ENCODE measurements at regions not wholly inside any gene's neighbourhood (a gene's known extent, or its start where the extent isn't known, plus 50 kb on each side); places are given as distances from the start of the nearest gene placed in this dataset.

DNA sequence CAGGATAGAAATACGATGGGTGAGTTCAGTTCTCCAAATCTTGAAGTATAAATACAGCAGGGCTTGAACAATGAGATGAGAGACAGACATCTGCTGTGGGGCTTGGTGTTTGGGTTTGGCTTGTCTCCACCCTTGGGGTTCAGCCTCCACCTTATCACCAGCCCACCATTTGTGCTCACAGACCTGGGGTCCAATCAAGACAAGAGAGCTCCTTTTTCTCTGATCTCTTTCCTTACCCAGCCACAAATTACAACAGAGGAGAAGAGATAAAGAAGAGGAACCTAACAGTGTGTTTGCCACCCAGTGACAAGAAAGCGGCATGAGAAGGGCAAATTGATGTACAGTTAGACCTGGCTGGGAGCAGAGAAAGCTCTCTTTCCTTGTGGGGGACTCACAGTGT lies 204.5 kb upstream of the CXCR4 start:
- Histone ChIP-seq H3K4me3 (ENCODE audit: low read depth, low read length, poor library complexity, severe bottlenecking) (no peak overlapping the region), H2AFZ (ENCODE audit: low read length) (peak overlapping the region; percentile 42; the same call in 1 of the 2 replicates), H3K4me2 (ENCODE audit: low read length) (peak overlapping the region; percentile 26; the same call in 1 of the 2 replicates), H3K9me2 (ENCODE audit: low read depth, low read length) (no peaks in the 10 kb centered on the region), H3K36me3 (ENCODE audit: insufficient read depth, low read length) (no peaks in the 10 kb centered on the region), H3K79me2 (ENCODE audit: insufficient read depth, low read length) (no peaks in the 10 kb centered on the region), H3K9me3 (ENCODE audit: low read length) (no peaks in the 10 kb centered on the region), H3K4me1 (ENCODE audit: insufficient read depth, low read length, severe bottlenecking) (peaks cover 75% of the 10 kb centered on the region), H3K27ac (ENCODE audit: low read depth, low read length, poor library complexity, severe bottlenecking) (peak overlapping the region; percentile 92), H3F3A (ENCODE audit: insufficient read depth, low read length) (no peaks in the 10 kb centered on the region), H3K9ac (ENCODE audit: low read length) (peak overlapping the region; percentile 26; the same call in 1 of the 2 replicates), H3K27me3 (ENCODE audit: insufficient read depth, low read length) (no peaks in the 10 kb centered on the region), H4K20me1 (ENCODE audit: insufficient read depth, low read length) (no peaks in the 10 kb centered on the region)
- no peak for TF ChIP-seq EZH2 (IDR thresholded peaks at IDR 0.05; ENCODE audit: borderline replicate concordance, low read length)
- TF ChIP-seq, protein P1, sequence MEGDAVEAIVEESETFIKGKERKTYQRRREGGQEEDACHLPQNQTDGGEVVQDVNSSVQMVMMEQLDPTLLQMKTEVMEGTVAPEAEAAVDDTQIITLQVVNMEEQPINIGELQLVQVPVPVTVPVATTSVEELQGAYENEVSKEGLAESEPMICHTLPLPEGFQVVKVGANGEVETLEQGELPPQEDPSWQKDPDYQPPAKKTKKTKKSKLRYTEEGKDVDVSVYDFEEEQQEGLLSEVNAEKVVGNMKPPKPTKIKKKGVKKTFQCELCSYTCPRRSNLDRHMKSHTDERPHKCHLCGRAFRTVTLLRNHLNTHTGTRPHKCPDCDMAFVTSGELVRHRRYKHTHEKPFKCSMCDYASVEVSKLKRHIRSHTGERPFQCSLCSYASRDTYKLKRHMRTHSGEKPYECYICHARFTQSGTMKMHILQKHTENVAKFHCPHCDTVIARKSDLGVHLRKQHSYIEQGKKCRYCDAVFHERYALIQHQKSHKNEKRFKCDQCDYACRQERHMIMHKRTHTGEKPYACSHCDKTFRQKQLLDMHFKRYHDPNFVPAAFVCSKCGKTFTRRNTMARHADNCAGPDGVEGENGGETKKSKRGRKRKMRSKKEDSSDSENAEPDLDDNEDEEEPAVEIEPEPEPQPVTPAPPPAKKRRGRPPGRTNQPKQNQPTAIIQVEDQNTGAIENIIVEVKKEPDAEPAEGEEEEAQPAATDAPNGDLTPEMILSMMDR (IDR thresholded peaks at IDR 0.05; ENCODE audit: low read length): no peak; the same call in 1 of the 2 replicates

GRCh38 chr2:136319651-136320050 lies 201.7 kb upstream of the CXCR4 start:
- H4K20me1 ChIP-seq (ENCODE audit: insufficient read depth, low read length): no peaks in the 10 kb centered on the region
- no peak overlapping the region for H2AFZ ChIP-seq (ENCODE audit: low read length)
- H3K27ac ChIP-seq (ENCODE audit: low read depth, low read length, poor library complexity, severe bottlenecking): peak overlapping the region; percentile 66
- H3K4me2 ChIP-seq (ENCODE audit: low read length): no peak overlapping the region
- no peak overlapping the region for H3K9ac ChIP-seq (ENCODE audit: low read length)
- H3K79me2 ChIP-seq (ENCODE audit: insufficient read depth, low read length): no peaks in the 10 kb centered on the region
- no peaks in the 10 kb centered on the region for H3K36me3 ChIP-seq (ENCODE audit: insufficient read depth, low read length)
- no peaks in the 10 kb centered on the region for H3K9me3 ChIP-seq (ENCODE audit: low read length)
- H3K9me2 ChIP-seq (ENCODE audit: low read depth, low read length): no peaks in the 10 kb centered on the region
- H3K4me3 ChIP-seq (ENCODE audit: low read depth, low read length, poor library complexity, severe bottlenecking): no peak overlapping the region
- H3K27me3 ChIP-seq (ENCODE audit: insufficient read depth, low read length): no peaks in the 10 kb centered on the region
- no peaks in the 10 kb centered on the region for H3F3A ChIP-seq (ENCODE audit: insufficient read depth, low read length)
- TF ChIP-seq, protein P1 (IDR thresholded peaks at IDR 0.05; ENCODE audit: low read length): no peak
- no peak for TF ChIP-seq EZH2 (IDR thresholded peaks at IDR 0.05; ENCODE audit: borderline replicate concordance, low read length)
- peaks cover 47% of the 10 kb centered on the region for H3K4me1 ChIP-seq (ENCODE audit: insufficient read depth, low read length, severe bottlenecking)

DNA sequence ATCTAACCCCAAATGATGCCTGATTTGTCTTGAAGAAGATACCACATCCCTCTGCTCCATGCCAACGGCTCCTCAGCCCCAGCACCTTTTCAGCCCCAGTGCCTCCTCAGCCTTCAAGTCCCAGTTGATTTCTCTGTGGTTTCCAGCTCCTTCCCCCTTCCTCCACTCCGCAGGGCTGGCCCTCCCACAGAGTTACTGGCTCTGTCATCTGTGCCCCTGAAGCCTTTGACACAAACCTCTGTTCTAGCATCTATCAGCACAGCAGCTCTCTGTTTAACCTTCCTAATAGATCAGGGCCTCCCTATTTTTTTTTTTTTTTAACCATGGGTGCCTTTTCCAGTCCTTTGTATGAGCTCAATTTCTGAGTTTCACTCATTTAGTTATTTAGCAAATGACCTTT lies 201.3 kb upstream of the CXCR4 start:
- no peak overlapping the region for H3K9ac ChIP-seq (ENCODE audit: low read length)
- no peak overlapping the region for H3K4me3 ChIP-seq (ENCODE audit: low read depth, low read length, poor library complexity, severe bottlenecking)
- peaks cover 43% of the 10 kb centered on the region for H3K4me1 ChIP-seq (ENCODE audit: insufficient read depth, low read length, severe bottlenecking)

More for the DNA sequence above, 201.3 kb upstream of the CXCR4 start:
- no peak overlapping the region for H2AFZ ChIP-seq (ENCODE audit: low read length)
- no peaks in the 10 kb centered on the region for H3F3A ChIP-seq (ENCODE audit: insufficient read depth, low read length)
- H3K36me3 ChIP-seq (ENCODE audit: insufficient read depth, low read length): no peaks in the 10 kb centered on the region
- no peaks in the 10 kb centered on the region for H3K9me3 ChIP-seq (ENCODE audit: low read length)
- H3K4me2 ChIP-seq (ENCODE audit: low read length): no peak overlapping the region
- H3K27ac ChIP-seq (ENCODE audit: low read depth, low read length, poor library complexity, severe bottlenecking): no peak overlapping the region
- no peaks in the 10 kb centered on the region for H3K27me3 ChIP-seq (ENCODE audit: insufficient read depth, low read length)
- H3K79me2 ChIP-seq (ENCODE audit: insufficient read depth, low read length): no peaks in the 10 kb centered on the region
- TF ChIP-seq, protein P1 (IDR thresholded peaks at IDR 0.05; ENCODE audit: low read length): no peak
- TF ChIP-seq EZH2 (IDR thresholded peaks at IDR 0.05; ENCODE audit: borderline replicate concordance, low read length): no peak
- no peaks in the 10 kb centered on the region for H3K9me2 ChIP-seq (ENCODE audit: low read depth, low read length)
- H4K20me1 ChIP-seq (ENCODE audit: insufficient read depth, low read length): no peaks in the 10 kb centered on the region
